ENCODE measurements at regions not wholly inside any gene's neighbourhood (a gene's known extent, or its start where the extent isn't known, plus 50 kb on each side); places are given as distances from the start of the nearest gene placed in this dataset.
"Not testable (repeated sequence)": the region's sequence is repeated elsewhere in the genome, so short reads cannot be mapped to it uniquely, and the experiment has no call there.

- no peak for DNase-seq
These were observed 302.6 kb upstream of the DDI1 start for GRCh38 chr11:103733889-103734288.

- no peak for DNase-seq
These were observed 300.9 kb upstream of the DDI1 start for GRCh38 chr11:103735497-103736032.

GRCh38 chr11:103736315-103737036, 300.0 kb upstream of the DDI1 start:
- no peak for DNase-seq

GRCh38 chr11:103737037-103737622, 299.3 kb upstream of the DDI1 start:
- DNase-seq = no peak

GRCh38 chr11:103737747-103738146, 298.7 kb upstream of the DDI1 start:
- DNase-seq = no peak

- DNase-seq = not testable (repeated sequence)
These were observed 297.2 kb upstream of the DDI1 start for GRCh38 chr11:103739074-103739796.

GRCh38 chr11:103744496-103745153, 291.8 kb upstream of the DDI1 start:
- no peak for DNase-seq

- no peak for DNase-seq
These were observed 287.3 kb upstream of the DDI1 start for GRCh38 chr11:103749158-103749557.

- DNase-seq = no peak
These were observed 267.6 kb upstream of the DDI1 start for GRCh38 chr11:103768816-103769215.

GRCh38 chr11:103773059-103773458, 263.4 kb upstream of the DDI1 start:
- DNase-seq = no peak

GRCh38 chr11:103773537-103773936, 262.9 kb upstream of the DDI1 start:
- DNase-seq = no peak

GRCh38 chr11:103779054-103779453, 257.4 kb upstream of the DDI1 start:
- no peak for DNase-seq

GRCh38 chr11:103789952-103790351, 246.5 kb upstream of the DDI1 start:
- DNase-seq = no peak

GRCh38 chr11:103792981-103793468, 243.4 kb upstream of the DDI1 start:
- no peak for DNase-seq

GRCh38 chr11:103794262-103794661, 242.2 kb upstream of the DDI1 start:
- no peak for DNase-seq

GRCh38 chr11:103798026-103798425, 238.4 kb upstream of the DDI1 start:
- no peak for DNase-seq

GRCh38 chr11:103798446-103798845, 238.0 kb upstream of the DDI1 start:
- no peak for DNase-seq

- DNase-seq = no peak
These were observed 235.9 kb upstream of the DDI1 start for GRCh38 chr11:103800406-103801114.

GRCh38 chr11:103803062-103803461, 233.4 kb upstream of the DDI1 start:
- no peak for DNase-seq

GRCh38 chr11:103805688-103806009, 230.8 kb upstream of the DDI1 start:
- DNase-seq = no peak

GRCh38 chr11:103806130-103806895, 230.1 kb upstream of the DDI1 start:
- DNase-seq = no peak

- DNase-seq = no peak
These were observed 228.6 kb upstream of the DDI1 start for GRCh38 chr11:103807806-103808205.

Data from NCI-H1694 (cell line).